Stomach smooth muscle (tissue), 2 donors: ENCODE measurements at regions not wholly inside any gene's neighbourhood (a gene's known extent, or its start where the extent isn't known, plus 50 kb on each side); places are given as distances from the start of the nearest gene placed in this dataset.

Experiments
- H3K27ac ChIP-seq: one replicate; pipeline ENCODE4 v1.7.0; 2013; ENCODE audit warnings: mild to moderate bottlenecking, low read length, inconsistent platforms
- H3K27me3 ChIP-seq, 2 donors: one replicate each; pipeline ENCODE4 v1.7.0; 2013; ENCODE audit warnings: low read length in 2 of 2; ENCODE audit not compliant: insufficient read depth in 2 of 2, control insufficient read depth in 1 of 2
- H3K36me3 ChIP-seq, 2 donors: one replicate each; pipeline ENCODE4 v1.7.0; 2013; ENCODE audit warnings: low read length in 2 of 2; ENCODE audit not compliant: control insufficient read depth in 2 of 2, insufficient read depth in 2 of 2
- H3K4me1 ChIP-seq: one replicate; pipeline ENCODE4 v1.7.0; 2013; ENCODE audit warnings: low read length; ENCODE audit not compliant: control insufficient read depth, insufficient read depth
- H3K4me3 ChIP-seq, 2 donors: one replicate each; pipeline ENCODE4 v1.7.0; 2013; ENCODE audit warnings: low read length in 2 of 2
- H3K9ac ChIP-seq, 2 donors: one replicate each; pipeline ENCODE4 v1.7.0; 2013; ENCODE audit warnings: low read length in 2 of 2, mild to moderate bottlenecking in 1 of 2
- H3K9me3 ChIP-seq, 2 donors: one replicate each; pipeline ENCODE4 v1.7.0; 2013; ENCODE audit warnings: low read length in 2 of 2; ENCODE audit not compliant: control insufficient read depth in 2 of 2
- donor health status: healthy.
- donor health status: Pancreatic carcinoma.

DNA sequence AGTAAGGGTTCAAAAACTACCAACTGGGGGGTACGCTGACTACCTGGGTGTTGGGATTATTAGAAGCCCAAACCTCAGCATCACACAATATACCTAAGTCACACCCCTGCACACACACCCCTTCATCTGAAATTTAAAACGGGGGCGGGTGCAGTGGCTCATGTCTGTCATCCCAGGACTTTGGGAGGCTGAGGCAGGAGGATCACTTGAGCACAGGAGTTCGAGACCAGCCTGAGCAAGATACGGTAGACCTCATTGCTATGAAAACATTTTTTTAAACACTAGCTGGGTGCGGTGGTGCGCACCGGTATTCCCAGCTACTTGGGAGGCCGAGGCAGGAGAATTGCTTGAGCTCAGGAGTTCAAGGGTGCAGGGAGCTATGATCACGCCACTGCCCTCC is 331.0 kb downstream of the ASMT start:
- H3K27me3 ChIP-seq, result no peaks in the 10 kb centered on the region
- no peaks in the 10 kb centered on the region for H3K9me3 ChIP-seq
- no peak overlapping the region for H3K4me3 ChIP-seq
- no peaks in the 10 kb centered on the region for H3K36me3 ChIP-seq
- H3K27ac ChIP-seq, result no peak overlapping the region
- H3K9ac ChIP-seq, result no peak overlapping the region
- H3K4me1 ChIP-seq, result no peaks in the 10 kb centered on the region

DNA sequence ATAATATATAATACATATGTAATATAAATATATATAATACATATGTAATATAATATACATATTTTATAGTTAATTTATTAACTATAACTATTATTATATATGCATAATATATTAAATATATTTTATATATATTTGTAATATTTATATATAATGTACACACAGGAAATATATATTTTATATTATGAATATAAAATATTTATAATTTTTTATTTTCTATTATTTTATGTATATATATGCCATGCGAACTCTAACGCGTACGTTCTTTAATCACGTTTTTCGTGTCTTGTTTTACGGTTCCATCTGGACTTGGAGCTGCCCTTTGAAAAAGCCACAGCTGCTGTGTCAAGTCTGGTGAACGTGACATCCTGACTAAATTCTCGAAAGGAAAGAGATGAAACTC is 332.1 kb downstream of the ASMT start:
- H3K4me3 ChIP-seq, result no peak overlapping the region
- no peak overlapping the region for H3K9ac ChIP-seq
- no peaks in the 10 kb centered on the region for H3K27me3 ChIP-seq
- H3K9me3 ChIP-seq, result no peaks in the 10 kb centered on the region
- H3K36me3 ChIP-seq, result no peaks in the 10 kb centered on the region
- no peak overlapping the region for H3K27ac ChIP-seq
- H3K4me1 ChIP-seq, result no peaks in the 10 kb centered on the region
